IPS-15b (cell line): ENCODE measurements at regions not wholly inside any gene's neighbourhood (a gene's known extent, or its start where the extent isn't known, plus 50 kb on each side); places are given as distances from the start of the nearest gene placed in this dataset.

ENCODE experiments used
- H3K27me3 ChIP-seq: one replicate; pipeline ENCODE4 v1.6.1; 2013; ENCODE audit warnings: low read length; ENCODE audit not compliant: control insufficient read depth, insufficient read depth
- H3K36me3 ChIP-seq: one replicate; pipeline ENCODE4 v1.6.1; 2013; ENCODE audit warnings: low read length; ENCODE audit not compliant: control insufficient read depth, insufficient read depth
- H3K4me1 ChIP-seq: one replicate; pipeline ENCODE4 v1.6.1; 2013; ENCODE audit warnings: mild to moderate bottlenecking, low read length; ENCODE audit not compliant: control insufficient read depth, insufficient read depth
- H3K4me3 ChIP-seq: one replicate; pipeline ENCODE4 v1.5.1; 2013; ENCODE audit warnings: low read depth, low read length
- H3K9ac ChIP-seq: one replicate; pipeline ENCODE4 v1.6.1; 2013; ENCODE audit warnings: low read depth, mild to moderate bottlenecking, low read length
- H3K9me3 ChIP-seq: one replicate; pipeline ENCODE4 v1.6.1; 2013; ENCODE audit warnings: mild to moderate bottlenecking, low read length; ENCODE audit not compliant: control insufficient read depth, insufficient read depth

DNA sequence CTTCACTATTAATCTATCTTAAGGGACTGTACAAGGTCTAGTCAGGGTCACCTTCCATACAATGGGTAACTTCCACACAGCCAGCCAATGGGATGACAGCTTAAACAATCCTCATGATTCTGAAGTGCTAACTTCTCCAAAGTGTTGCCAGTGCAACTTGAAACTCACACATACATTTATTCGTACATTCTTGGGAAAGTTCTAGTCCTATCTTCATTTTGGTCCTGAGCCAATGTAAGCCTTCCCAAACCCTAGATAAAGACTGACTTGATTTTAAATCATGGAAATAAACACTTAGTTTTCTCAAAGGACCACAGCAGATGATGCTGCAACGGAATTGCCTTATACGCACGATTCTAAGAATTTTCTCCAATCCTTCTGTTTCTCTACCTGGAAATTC, 117.5 kb upstream of the COL1A2 start:
- Histone ChIP-seq H3K27me3 (no peaks in the 10 kb centered on the region), H3K36me3 (no peaks in the 10 kb centered on the region), H3K4me1 (no peaks in the 10 kb centered on the region), H3K4me3 (no peak overlapping the region), H3K9ac (no peak overlapping the region), H3K9me3 (no peaks in the 10 kb centered on the region)

DNA sequence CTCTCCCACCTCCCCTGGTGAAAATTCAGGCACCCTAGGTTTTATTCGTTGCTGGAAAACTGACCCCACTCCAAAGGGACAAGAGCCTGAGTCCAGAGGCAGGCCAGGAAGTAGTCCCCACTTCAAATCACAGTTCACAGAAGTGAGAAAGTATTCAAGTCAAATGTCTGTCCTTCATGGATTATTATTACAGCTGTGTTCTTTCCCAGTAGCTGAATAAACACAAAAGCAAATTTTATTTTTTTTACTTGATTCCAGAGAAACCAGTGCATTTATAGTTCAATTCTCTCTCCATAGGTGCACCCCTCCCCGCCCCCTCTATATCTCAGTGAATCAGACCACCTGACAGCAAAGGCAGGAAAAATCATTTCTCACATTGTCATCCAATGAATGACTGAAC, 113.8 kb upstream of the COL1A2 start:
- H3K9ac ChIP-seq: no peak overlapping the region
- no peaks in the 10 kb centered on the region for H3K9me3 ChIP-seq
- H3K27me3 ChIP-seq: no peaks in the 10 kb centered on the region
- no peak overlapping the region for H3K4me3 ChIP-seq
- no peaks in the 10 kb centered on the region for H3K36me3 ChIP-seq
- H3K4me1 ChIP-seq: no peaks in the 10 kb centered on the region

DNA sequence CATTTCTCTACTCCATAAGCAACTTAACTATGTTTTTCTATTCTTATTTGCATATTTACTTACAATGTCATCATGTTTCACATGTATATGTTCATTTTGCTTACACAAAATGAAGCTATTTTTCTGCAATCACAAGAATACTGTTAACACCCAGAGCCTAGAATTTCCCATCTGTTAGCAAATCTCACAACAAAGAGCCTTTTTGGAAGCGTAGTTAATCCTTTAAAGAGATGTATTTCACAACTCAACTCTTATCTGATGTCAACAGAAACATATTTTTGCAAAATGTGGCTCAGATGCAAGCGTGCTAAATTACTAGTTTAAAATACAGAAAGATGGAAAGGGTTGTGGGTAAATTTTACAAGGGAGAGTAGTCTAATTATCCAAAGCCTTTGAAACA, 110.6 kb upstream of the COL1A2 start:
- Histone ChIP-seq H3K4me1 (no peaks in the 10 kb centered on the region), H3K9ac (no peak overlapping the region), H3K4me3 (no peak overlapping the region), H3K9me3 (no peaks in the 10 kb centered on the region), H3K27me3 (no peaks in the 10 kb centered on the region), H3K36me3 (no peaks in the 10 kb centered on the region)

DNA sequence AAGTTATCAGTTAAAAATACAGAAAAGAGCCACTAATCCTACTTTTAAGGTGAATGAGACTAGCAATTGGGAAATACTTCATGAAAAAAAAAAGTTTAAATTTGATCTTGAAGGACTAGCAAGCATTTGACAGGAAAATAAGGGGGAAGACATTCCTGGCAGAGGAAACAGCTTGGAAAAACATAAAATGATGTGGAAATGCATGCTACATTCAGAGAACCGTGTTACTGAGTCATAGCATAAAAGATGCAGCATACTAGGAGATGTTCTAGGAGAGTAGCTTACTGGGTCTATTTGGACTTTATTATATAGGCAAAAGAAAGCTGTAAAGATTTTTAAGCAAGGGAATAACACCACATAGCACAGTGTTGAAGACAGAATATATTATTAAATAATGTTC, 108.6 kb upstream of the COL1A2 start:
- Histone ChIP-seq H3K4me1 (peaks cover 2% of the 10 kb centered on the region), H3K9ac (no peak overlapping the region), H3K9me3 (no peaks in the 10 kb centered on the region), H3K4me3 (no peak overlapping the region), H3K36me3 (no peaks in the 10 kb centered on the region), H3K27me3 (no peaks in the 10 kb centered on the region)

DNA sequence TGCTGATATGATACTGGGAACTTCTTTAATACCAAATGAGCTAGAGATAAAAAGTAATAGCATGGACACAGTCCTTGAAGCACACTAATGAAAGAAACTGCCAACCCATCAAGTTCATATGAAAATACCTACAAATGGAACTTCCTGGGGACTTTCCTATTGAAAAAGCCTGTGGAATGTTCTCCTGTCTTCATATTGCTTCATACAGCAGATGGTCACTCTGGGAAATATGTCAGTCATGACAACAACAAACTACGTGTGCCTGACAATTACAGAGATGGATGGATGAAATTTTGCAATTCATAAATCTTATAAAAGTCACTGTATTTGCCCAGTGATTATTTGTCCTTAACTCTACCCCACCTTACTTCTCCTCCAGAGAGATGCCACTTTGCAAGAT, 106.6 kb upstream of the COL1A2 start:
- H3K36me3 ChIP-seq: no peaks in the 10 kb centered on the region
- H3K27me3 ChIP-seq: no peaks in the 10 kb centered on the region
- no peak overlapping the region for H3K9ac ChIP-seq
- peaks cover 2% of the 10 kb centered on the region for H3K4me1 ChIP-seq
- no peak overlapping the region for H3K4me3 ChIP-seq
- no peaks in the 10 kb centered on the region for H3K9me3 ChIP-seq

DNA sequence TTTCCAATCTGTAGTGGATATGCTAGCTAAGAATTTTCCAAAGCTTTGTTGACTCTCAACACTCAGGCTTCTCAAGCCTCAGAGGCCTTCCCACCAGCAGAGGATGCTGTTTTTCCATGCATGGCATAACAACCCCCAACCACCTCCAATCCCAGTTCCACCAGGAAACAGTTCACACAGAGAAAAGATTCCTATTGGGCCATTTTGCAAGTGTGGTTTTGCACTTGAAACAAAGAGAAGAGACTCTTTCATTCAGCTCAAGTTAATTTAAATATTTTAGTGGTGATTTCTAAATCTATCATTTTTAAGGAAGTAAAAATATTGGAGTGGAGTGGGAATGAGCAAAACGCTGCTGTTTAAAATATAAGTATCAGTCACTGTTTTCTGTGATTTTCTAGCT, 105.6 kb upstream of the COL1A2 start:
- Histone ChIP-seq H3K9ac (no peak overlapping the region), H3K27me3 (no peaks in the 10 kb centered on the region), H3K4me3 (no peak overlapping the region), H3K9me3 (no peaks in the 10 kb centered on the region), H3K4me1 (peaks cover 2% of the 10 kb centered on the region), H3K36me3 (no peaks in the 10 kb centered on the region)

DNA sequence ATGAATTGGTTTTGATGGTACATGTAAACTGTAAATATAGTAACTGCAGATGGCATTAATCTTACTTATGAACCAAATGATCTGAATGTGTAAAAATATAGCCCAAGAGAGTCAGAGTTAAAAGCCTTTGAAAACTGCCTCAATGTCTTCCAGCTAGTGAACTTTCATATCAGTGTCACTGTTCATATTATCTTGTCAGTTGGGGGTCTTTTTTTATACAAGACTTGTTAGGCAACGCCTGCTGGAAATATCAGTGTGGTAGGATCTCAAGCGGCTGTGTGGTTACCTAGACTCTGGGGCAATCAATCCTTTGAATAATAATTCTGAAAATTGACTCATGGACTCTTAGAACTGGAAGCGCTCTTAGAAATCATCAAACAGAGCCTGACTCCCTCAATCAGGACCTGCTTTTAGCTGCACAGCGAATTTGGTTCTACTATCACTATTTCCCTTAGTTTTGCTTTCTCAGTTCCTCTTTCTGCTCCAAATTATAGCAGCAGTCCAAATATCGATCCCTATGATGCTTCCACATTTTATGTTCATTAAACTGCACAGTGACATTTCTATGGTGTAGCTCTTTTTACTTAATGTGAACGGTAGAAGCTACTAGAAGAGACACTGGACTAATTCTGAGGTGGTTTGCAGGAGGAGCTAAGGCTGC, 100.1 kb upstream of the COL1A2 start:
- Histone ChIP-seq H3K9me3 (no peaks in the 10 kb centered on the region), H3K27me3 (no peaks in the 10 kb centered on the region), H3K4me3 (no peak overlapping the region), H3K9ac (no peak overlapping the region), H3K36me3 (no peaks in the 10 kb centered on the region), H3K4me1 (peaks cover 1% of the 10 kb centered on the region)

DNA sequence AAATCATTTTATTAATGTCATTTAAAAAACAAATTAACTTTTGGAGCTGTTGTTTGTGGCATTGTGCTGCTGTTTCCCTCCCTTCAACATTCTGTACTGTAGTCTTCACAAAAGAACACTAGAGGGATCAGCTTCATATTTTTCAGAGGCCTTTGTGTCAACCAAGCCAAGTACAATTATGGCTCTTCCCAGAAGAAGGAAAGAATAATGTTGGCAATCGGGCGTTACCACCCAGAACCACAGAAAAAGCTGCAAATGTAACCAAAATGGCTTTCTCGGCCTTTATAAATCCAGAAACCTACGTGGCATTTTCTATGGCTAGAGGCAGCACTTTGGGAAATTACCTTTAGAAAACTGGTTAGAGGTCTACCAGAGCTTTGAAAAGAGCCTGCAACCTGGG, 98.8 kb upstream of the COL1A2 start:
- Histone ChIP-seq H3K4me1 (peaks cover 4% of the 10 kb centered on the region), H3K9me3 (no peaks in the 10 kb centered on the region), H3K36me3 (no peaks in the 10 kb centered on the region), H3K27me3 (no peaks in the 10 kb centered on the region), H3K4me3 (no peak overlapping the region), H3K9ac (no peak overlapping the region)

DNA sequence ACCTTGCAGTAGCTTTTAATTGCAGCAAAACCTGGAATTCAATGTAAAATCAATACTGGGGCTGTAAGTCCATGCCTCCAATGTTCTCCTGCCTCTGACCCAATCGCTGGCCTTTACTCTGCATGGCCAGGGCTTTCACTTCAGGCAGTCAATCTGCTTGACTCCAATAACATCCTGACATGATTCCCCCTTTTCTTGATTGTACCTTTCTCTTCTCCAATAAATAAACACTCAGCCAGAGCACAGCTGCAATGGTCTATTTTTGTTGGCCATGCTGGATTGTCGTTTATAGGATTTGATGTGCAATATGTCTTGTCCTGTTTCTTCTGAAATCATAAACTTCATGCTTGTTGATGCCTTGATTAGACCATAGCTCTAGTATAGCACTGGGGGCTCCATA, 97.8 kb upstream of the COL1A2 start:
- H3K4me3 ChIP-seq: no peak overlapping the region
- H3K27me3 ChIP-seq: no peaks in the 10 kb centered on the region
- no peaks in the 10 kb centered on the region for H3K36me3 ChIP-seq
- peaks cover 11% of the 10 kb centered on the region for H3K4me1 ChIP-seq
- H3K9me3 ChIP-seq: no peaks in the 10 kb centered on the region
- no peak overlapping the region for H3K9ac ChIP-seq

DNA sequence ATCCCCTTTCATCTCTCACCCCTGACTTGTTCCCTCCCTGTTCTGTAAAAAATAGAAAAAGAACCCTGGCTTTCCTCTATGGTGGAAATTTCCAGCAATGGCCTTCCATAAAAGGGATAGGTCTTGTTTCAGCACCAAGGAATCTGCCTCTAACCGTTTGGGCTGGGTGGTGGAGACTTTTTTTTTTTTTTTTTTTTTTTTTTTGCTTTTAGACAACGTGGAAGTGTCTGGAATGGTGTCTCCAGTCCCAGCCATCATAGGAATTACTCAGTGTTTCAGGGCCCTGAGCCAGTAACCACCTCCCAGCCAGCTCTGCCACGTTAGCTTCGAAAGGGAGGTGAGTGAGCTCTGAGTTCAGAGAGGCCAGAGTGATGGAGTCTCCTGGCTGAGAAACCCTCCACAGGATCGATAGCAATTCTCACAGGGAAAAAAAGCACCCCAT, 97.3 kb upstream of the COL1A2 start:
- Histone ChIP-seq H3K9me3 (no peaks in the 10 kb centered on the region), H3K9ac (no peak overlapping the region), H3K4me1 (peaks cover 12% of the 10 kb centered on the region), H3K4me3 (no peak overlapping the region), H3K36me3 (no peaks in the 10 kb centered on the region), H3K27me3 (no peaks in the 10 kb centered on the region)

DNA sequence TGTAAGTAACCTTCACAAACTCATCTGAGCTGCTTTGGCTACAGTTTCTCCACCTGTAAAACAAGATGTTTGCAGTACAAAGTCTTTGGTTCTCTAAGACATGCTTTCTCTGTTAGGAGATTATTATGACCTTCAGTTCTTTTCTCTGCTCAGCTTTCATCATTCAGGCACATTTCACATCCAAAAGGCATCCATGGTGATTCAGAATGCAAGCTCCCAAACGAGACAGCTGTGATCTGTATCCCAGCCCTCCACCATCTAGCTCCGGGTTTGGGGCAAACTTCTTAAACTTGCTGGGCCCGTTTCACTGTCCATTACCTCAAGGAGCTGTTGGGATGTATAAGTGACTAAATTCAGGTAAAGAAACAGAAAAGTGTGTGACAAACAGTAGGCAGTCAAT, 95.8 kb upstream of the COL1A2 start:
- Histone ChIP-seq H3K9me3 (no peaks in the 10 kb centered on the region), H3K4me3 (no peak overlapping the region), H3K36me3 (no peaks in the 10 kb centered on the region), H3K27me3 (no peaks in the 10 kb centered on the region), H3K4me1 (peaks cover 26% of the 10 kb centered on the region), H3K9ac (no peak overlapping the region)

DNA sequence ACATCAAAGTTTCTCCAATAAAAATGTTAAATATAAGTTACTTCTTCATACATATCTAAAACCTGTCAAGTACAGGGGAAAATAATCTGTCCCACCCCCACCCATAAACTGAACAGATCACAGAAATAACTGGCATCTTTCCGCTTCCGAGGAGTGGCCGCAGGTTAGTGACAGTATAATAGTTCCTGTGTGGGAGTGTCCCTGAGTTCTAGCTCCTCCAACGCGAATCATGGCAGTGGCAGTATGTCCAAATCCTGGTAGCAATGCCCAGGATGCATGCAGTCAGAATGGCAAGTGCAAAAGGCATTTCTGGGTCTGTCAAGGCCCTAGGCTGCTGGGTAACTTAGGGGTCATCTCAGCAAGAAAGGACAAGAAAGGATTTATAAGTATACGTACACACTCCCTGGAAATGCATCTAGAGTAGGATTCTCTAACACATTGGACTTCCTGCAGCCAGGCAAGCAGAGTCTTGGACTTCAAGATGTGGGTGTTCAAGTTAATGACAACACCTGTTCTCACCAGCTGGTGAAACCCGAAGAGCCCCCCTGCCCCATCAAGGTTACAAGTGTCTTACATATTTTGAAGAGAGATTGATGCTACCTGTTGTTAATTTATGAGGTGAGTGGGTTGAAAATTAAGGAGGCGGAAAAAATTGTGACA, 94.4 kb upstream of the COL1A2 start:
- Histone ChIP-seq H3K9me3 (no peaks in the 10 kb centered on the region), H3K4me1 (peaks cover 26% of the 10 kb centered on the region), H3K36me3 (no peaks in the 10 kb centered on the region), H3K27me3 (no peaks in the 10 kb centered on the region), H3K9ac (no peak overlapping the region), H3K4me3 (no peak overlapping the region)
